HG03520 (cell line): ENCODE measurements at regions not wholly inside any gene's neighbourhood (a gene's known extent, or its start where the extent isn't known, plus 50 kb on each side); places are given as distances from the start of the nearest gene placed in this dataset.

Source experiments
- ATAC-seq: cut with Tn5 transposase; IDR thresholded peaks from one replicate; pipeline ENCODE4 v1.9.1; 2021; ENCODE audit warnings: mild to moderate bottlenecking, moderate library complexity; ENCODE audit not compliant: unreplicated experiment

DNA sequence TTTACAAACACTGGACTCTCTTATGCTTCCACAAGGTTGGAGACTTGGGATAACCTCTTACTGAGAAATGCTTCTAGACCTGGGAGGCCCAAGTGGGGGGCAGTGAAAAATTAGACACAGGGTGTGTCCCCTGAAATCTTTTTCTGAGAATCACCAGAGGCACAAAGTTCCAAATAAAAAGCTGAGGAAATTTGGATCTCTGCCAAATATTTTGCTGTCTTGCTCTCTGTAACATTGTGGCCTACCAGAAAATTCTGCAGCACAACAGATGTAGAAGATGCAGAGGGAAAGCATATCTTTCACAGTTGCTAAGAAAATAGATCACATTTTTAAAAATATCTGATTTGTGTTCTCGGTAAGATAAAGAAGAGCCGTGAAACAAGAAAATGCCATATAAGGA, 849.4 kb downstream of the CCSER2 start:
- ATAC-seq: no peak

DNA sequence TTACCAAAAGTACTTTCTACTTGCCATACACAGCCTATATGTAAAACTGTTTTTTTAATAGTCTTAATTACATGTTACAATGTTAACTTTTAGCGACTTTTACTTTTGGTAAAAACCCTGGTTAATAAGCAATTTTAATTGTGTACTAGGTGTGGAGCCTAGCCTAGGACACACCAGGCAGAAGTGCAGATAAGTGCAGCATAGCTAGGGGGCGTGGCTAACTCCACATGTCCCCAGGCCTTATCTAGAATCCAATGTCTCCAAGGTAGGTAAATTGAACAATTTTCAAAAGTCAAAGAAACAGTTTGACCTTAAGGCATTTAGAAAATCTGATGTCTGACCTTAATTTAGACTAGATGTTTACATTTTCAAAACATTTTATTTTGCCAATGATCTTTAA, 858.7 kb downstream of the CCSER2 start:
- ATAC-seq: no peak

DNA sequence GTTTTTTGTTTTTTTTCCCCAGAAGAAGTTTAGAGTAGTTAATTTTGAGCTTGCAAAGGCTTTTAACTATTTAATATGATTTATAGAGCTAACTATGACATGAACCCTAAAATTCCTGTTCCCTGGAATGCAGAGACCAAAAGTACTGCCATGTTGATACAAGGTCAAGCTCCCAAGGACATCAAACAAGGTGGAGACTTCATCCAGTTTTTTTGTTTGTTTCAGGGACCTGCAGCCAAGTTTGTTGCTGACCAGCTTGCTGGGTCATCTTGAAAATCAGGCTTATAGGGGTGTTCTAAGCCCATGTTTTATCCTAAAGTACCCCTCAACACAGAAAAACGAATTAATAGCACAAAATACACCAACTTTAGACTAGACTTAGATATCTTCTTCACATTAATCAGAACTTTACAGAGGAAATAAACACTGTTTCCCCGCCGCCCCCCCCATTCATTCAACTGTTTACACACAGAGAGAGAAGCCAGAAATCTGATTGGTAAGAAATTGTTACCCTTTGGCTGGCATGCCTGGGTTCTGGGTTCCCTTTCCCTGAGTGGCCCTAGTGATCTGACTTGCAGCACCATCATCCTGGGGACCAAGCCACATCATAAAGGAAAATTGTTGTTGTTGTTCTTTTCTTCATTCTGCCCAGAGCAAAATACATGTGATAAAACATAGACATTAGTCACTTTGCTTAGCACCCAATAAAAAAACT, 860.5 kb downstream of the CCSER2 start:
- no peak for ATAC-seq

DNA sequence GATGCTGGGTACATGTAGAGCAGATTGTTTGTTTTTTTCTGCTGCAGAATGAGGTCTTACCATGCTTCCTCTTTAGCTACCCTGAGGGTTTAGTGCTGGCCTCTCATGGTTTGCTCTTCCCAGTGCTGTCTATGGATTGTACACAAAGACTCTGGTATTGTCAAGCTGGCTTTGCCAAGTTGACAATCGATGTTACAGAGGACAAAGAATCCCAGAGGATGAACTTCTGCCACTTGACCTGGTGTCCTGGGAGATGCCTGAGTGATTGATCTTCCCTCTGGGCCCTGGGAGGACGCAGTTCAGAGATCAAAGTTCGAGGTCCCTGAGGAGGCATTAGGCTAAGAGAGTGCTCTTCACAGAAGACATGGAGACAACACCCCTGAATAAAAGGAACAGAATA, 865.4 kb downstream of the CCSER2 start:
- ATAC-seq: no peak

DNA sequence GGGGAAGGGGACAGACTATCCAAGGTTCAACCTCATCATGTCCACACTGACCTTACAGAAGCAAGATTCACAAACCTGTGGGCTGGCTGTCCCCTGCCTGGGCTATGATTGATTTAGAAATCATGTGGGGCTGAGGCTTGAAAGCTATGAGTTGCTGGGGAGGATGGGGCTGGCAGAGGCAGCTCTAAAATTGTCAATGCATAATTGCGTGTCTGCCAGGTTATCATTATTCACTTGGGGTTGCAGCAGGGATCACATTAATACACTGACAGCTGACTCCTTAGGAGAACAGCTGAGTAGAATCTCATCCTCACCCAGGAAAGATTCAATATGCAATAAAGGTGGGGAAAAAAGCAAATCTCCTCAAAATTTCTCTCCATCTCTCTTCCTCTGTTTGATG, 866.3 kb downstream of the CCSER2 start:
- no peak for ATAC-seq

DNA sequence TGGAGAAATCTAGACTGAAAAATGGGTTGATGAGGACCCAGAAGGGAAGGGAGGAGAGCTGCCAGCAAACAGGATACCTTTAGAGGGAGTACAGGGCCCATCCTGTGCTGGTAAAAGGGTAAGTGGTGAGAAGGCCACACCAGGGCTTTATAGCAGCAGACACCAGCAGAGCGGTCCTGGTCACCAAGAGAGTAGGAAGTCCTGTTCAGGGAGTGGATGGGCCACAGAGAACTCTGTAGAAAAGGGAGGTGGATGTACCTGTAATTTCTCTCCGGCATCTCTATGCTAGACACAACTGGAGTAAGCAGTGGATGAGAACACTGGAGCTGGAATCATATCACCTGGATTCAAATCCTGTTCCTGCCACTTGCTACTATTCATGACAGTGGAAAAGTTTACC, 867.2 kb downstream of the CCSER2 start:
- no peak for ATAC-seq

DNA sequence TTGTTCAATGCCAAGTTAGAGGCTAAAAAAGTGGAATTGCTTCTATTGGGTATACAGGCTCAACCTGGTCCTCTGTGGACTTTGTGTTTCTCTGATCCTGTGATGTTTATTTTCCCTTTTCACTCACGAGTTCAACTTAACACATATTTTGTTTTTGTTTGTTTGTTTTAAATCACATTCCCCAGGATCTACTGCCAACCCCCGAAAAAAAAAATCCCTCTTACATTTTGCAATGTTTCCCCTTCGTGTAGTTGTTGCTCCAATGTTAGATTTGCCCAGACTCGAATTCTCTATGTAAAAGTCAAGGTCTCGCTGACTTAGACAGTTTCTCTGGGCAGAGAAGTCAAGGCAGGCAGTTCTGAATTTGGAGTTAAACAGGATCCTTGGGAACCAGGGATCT, 876.4 kb downstream of the CCSER2 start:
- ATAC-seq: no peak

DNA sequence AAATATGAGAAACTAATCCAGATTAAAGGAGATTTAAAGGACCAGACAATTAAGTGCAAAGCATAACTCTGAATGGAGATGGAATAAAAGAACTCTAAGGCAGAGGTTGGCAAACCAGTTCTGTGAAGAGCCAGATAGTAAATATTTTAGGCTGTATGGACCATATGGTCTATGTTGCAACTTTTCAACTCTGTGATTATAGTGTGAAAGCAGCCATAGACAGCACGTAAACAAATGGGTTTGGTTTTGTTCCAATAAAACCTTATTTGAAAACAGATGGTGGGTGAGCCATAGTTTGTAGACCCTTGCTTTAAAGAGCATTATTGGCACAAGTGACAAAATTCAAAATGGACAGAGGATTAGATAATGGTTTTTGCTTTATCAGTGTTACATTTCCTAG, 884.1 kb downstream of the CCSER2 start:
- no peak for ATAC-seq

DNA sequence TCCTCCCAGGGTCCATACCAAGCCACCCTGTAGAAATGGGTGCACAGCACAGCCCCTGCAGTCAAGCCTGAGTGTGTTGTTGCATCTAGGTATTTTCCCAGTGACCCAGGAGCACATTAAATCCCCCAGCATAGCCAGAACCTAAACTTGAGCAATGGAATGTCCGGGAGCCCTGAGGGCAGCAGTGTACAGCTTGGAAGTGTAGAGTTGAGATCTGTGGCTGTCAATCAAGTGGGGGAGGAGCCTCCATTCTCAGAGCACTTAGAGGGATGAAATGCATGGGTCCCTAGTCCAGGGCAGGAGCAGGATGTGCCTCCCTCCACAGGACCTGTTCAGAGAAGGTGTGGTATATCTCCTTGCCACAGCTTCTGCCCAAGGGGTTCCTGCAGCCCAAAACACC, 885.1 kb downstream of the CCSER2 start:
- ATAC-seq: no peak

DNA sequence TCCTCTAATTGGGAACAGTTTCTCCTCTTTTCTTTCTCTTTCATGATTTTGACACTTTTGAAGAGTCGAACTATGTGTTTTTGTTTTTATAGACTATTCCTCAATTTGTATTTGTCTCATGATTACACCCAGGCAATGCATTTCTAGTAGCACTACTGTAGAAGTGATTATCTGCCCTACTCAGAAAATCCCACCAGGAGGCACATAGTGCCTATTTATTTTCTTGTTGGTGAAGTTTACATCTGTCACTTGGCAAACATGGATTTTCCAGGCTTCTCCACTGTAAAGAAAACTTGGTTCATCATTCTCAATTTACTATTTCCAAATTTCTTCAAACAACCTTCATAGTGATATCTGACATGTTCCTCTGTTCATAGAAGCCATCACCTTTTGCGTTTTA, 893.9 kb downstream of the CCSER2 start:
- no peak for ATAC-seq

DNA sequence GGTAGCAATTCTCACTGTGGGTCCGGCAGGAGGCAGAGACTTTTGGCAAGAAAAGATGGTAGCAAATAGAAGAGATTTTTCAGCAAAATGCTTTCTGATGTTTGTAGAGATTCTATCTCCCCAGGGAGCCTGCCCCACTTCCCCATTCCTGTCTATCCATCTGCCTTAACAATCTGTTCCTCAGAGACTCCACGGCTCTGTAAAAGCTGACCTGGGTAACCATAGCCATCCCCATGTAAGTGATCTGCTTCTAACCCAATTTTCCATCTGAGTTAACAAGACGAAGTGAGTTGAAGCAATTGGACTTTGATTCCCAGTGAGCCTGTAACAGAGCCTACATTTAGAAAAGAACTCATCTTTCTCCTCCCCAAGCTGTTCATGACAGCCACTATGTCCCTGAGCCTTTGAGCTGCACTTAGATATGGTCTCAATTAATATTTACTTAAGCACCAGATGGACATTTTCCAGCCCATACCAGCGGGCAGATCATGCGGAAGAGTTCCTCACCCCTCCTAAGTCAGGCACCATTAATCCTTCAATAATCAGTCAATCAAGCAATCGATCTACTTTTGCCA, 896.1 kb downstream of the CCSER2 start:
- ATAC-seq: no peak

DNA sequence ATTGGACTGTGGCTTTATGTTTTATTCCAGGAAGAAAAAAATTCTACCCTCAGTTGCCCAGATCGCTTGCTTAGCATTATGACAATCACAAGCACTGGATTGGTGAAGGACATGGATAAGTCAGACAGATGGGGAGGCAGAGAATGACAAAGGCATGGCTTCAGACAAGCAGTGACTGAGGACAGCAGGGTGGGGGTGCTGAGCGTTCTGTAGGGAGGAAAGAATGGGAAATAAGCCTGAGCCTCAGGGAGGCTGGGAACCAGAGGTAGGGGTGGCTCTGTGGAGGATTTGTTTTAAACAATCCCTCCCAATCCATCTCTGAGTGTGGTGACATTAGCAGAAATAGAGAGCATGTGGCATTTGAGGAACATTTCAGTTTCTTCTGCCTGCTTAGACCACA, 896.9 kb downstream of the CCSER2 start:
- ATAC-seq: no peak

DNA sequence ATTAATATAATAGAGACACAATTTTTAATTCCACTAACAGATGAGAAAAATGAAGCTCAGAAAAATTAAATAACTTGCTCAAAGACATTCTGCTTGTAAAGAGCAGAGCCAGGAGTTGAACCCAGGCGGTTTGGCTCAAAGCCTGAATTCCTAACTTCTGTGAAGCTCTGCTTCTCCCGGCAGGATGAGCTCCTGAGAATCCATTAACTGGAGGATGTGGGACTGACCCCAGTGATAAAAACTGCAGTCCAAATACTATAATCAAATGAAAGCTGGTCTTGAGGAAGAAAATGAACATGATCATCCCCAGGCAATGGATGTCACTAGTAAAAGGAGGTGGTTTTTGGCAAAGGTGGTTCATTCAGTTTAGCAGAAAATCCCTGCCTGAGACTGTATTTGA, 898.2 kb downstream of the CCSER2 start:
- no peak for ATAC-seq

DNA sequence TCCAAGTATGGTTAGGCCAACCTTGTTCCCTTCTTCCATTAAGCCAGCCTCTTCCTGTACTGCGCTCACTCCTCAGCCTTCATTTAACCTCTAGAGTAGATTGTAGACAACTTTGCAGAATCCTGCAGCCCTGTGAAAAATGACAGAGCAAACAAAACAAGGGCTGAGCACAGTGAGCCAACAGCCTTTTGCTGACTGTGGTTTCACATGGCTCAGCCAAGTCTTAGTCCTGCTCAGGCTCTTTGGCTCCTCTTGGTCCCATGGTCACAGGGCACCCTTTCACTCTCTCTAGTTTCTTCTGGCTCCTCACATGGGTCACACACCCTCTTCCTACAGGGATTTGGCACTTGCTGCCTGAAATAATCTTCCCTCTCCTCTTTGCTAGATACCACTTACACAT, 900.3 kb downstream of the CCSER2 start:
- no peak for ATAC-seq

DNA sequence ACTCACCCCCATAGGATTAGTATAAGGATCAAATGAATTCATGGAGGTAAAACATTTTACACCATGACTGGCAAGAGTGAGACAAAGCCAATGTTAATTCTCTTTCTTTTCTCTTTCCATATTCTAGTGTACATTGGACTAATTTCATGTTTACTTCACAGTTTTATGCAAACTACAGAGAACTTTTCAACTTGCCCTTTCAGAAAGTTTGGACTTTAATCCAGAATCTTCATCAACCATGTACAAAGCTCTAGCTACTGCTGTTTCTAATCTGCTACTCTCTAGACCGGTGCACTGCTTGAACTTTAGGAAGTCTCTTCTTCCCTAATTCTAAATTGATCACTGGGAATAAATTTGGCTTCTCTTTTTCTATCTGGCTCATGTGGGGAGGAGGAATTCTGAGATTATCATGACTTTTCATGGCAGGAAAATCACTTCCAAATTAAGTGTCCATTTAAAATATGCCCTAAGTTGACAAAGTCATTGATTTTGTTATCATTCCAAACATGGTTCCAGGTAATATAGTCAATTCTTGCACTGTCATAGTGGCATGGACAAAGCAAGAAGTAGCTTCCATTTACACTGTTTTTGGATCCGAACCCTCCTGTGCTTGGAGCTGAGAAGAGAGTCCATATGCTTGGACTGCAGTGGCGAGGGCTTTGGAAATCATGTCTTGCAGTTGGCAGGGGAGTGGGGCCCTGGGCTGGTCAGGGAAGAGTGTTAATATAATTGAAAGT, 903.3 kb downstream of the CCSER2 start:
- no peak for ATAC-seq

DNA sequence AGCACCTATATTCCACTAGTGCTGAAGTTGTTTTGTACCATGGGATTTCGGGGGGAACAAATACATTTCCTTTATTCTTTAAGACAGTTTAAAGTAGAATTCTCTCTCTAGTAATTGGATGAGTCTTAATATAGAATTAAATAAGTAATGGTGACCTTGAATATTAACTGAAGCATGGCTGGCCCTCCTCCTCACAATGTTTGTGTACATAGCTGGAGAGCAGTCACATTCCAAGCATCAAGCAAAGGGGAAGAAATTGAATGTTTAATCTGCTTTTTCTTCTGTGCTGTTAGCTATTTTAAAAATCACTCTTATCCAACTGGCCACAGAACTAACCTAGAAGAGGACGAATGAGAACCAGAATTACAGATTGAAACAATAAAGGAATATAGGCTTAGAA, 906.9 kb downstream of the CCSER2 start:
- no peak for ATAC-seq

DNA sequence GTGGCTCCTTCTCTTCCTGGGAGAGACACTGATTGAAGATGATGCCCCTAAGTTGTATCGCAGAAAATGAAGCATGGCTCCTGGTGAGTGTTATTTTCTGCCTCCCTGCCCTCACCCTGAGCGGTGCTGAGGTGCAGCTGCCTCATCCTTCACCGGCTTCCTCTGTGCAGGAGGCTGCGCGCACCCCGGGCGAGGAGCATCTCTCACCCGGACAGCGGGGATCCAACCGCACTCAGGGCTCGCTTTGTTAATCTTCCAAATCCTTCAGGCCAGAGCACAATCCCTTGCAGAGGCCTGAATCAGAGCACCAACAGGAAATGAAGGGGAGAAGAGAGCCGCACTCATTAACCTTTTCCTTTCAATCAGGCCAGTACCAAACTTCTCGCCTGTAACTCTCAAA, 910.3 kb downstream of the CCSER2 start:
- no peak for ATAC-seq

DNA sequence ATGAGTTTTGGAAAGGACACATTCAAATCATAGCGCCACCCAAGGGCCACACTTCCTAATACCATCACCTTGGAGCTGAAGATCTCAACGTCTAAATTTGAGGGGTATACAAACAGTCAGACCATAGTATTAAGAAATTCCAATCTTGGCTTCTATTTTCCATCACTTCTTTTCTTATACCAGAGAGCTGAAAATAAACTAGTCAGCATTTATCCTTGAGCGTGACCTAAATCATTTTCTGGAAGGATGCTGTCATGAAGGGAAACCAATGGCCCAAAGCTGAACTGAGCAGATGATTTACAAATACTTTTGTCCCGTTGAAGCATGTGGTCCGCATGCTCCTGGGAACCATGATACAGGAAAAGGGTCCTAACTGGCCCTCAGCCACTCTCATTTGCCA, 921.9 kb downstream of the CCSER2 start:
- no peak for ATAC-seq

DNA sequence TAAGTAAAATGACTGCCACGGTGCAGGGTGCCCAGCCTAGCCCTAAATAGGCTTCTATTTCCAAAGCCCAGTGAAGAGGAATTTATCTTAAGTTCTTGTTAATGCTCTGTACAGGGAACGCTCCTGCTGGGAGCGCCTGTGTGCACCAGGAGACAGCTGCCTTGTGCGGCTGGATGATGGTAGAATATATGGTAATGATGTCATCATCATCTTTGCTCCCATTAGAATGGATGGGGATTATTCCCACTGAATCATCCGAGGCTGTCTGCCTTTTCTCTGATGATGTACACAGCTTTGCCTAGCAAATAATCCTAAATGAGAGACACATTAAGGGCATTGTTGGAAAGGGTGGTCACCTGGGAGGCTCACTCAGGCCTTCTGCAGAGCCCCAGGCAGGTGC, 928.1 kb downstream of the CCSER2 start:
- no peak for ATAC-seq

DNA sequence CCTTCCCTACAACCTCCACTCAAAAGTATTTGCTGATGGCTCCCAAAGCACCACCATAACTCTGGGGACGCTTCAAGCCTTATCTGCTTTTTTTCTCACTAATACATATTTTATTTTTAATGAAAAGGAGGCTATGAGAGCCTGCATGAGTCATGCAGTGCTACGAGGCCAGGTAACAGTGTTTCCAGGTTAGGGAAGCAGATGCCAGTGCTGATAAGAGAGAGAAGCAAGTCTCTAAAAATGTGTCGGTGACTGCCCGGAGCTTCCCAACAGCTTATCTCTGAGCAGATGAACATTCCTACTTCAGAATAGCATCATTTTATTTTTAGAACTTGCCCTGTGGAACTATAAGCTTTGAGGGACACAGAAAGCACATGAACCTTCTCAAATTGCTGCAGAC, 931.5 kb downstream of the CCSER2 start:
- no peak for ATAC-seq

DNA sequence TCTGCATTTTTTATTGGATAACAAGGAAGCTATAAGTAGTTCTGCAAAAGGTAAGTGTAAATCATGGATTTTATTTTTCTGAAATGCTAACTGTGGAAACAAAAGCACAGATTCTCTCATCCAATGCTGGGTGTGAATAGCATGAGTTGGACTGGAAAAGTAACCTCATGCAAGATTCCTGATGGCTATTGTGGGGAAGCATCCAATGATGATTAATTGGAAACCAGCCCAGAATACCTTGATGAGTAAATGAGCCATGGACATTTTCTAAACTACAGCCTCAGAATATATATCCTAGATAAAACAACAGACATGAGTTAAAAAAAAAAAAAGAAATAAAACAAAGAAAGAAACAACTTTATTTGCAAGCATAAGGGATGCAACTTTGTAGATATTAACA, 934.6 kb downstream of the CCSER2 start:
- ATAC-seq: no peak

DNA sequence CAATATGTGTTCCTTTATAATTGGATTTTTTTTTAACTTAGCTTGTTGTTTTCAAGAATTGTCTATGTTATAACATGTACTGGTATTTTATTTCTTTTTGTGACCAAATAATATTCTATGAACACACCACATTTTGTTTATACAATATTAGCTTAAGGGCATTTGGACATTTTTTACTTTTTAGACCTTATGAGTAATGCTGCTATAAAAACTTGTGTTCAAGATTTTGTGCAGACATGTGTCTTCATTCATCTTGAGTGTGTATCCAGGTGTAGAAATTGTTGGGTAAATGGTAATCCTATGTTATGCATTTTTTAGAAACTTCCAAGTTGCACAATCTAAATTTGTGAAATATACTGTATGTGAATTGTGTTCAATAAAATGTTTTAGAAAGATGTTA, 936.7 kb downstream of the CCSER2 start:
- no peak for ATAC-seq
